ENCODE measurements at regions not wholly inside any gene's neighbourhood (a gene's known extent, or its start where the extent isn't known, plus 50 kb on each side); places are given as distances from the start of the nearest gene placed in this dataset.

GRCh38 chr6:114404339-114404955, 61.6 kb upstream of the HS3ST5 start:
- DNase-seq = no peak

- DNase-seq = no peak
Observed at GRCh38 chr6:114403858-114404257, 61.0 kb upstream of the HS3ST5 start.

GRCh38 chr6:114398481-114398880, 55.7 kb upstream of the HS3ST5 start:
- DNase-seq = no peak

Measured in SW 1271 (cell line).